HCT116 (cell line): ENCODE measurements at regions not wholly inside any gene's neighbourhood (a gene's known extent, or its start where the extent isn't known, plus 50 kb on each side); places are given as distances from the start of the nearest gene placed in this dataset.

Experiments
- ATAC-seq: fragments of 200-7000 bp; cut with Tn5 transposase; 2 replicates; pipeline ENCODE4 v1.9.1; 2020; ENCODE audit warnings: mild to moderate bottlenecking, moderate library complexity
- BruUV-seq: library from RNA; stranded (reverse); fragments of 400-500 nt; replicated peaks from 2 replicates; lab custom pipeline; 2021; lab: Mats Ljungman, UMichigan
- CTCF ChIA-PET: fragments of 300-600 bp; sonication (Branson Sonifier 250); formaldehyde crosslinking; loops from one replicate; lab custom pipeline; 2021; ENCODE audit warnings: antibody characterized with exemption; lab: Charles Lee
- POLR2A ChIA-PET: fragments of 300-600, 350-600 bp; sonication (Branson Sonifier 250); formaldehyde crosslinking; loops from one replicate; lab custom pipeline; 2021; ENCODE audit warnings: antibody characterized with exemption; lab: Charles Lee
- RAD21 ChIA-PET, 2 experiments: fragments of 300-600 bp; sonication (Branson Sonifier 250); formaldehyde crosslinking; loops; one replicate each; lab custom pipeline; 2023; ENCODE audit warnings: low total read pairs in 2 of 2; ENCODE audit not compliant: uncharacterized antibody in 2 of 2, unreplicated experiment in 2 of 2, low non-redundant PET in 1 of 2; lab: Charles Lee
- DNase-seq: peaks from one replicate; pipeline ENCODE4 v3.0.0-alpha.2; 2010; ENCODE audit warnings: low read depth, low spot score
- H2AFZ ChIP-seq: fragments of 200-600 bp; shearing (Covaris generic), sonication (generic); 2 replicates; pipeline ENCODE4 v1.6.1; 2017; ENCODE audit warnings: low read depth, mixed run types, mixed read lengths, antibody characterized with exemption, low read length; ENCODE audit not compliant: poor library complexity, severe bottlenecking
- H3K27ac ChIP-seq: 2 replicates; pipeline ENCODE4 v1.5.1; 2012; ENCODE audit warnings: low read depth, low read length
- H3K27me3 ChIP-seq: fragments of 200-600 bp; sonication (generic); 2 replicates; pipeline ENCODE4 v1.6.1; 2016; ENCODE audit warnings: mixed run types, low read length, mixed read lengths; ENCODE audit not compliant: insufficient read depth
- H3K36me3 ChIP-seq, 2 experiments: fragments of 200-500 bp in 1 of 2; fragments of 200-600 bp in 1 of 2; sonication (Bioruptor generic) in 1 of 2; sonication (generic) in 1 of 2; 2 replicates each; pipeline versions ENCODE4 v1.5.1 to v1.6.1; 2014 to 2016; ENCODE audit warnings: low read length in 2 of 2, inconsistent platforms in 1 of 2, mixed read lengths in 1 of 2, mixed run types in 1 of 2; ENCODE audit not compliant: insufficient read depth in 2 of 2, control insufficient read depth in 1 of 2
- H3K4me1 ChIP-seq, 2 experiments: fragments of 200-600 bp in 1 of 2; sonication (generic) in 1 of 2; 2 replicates each; pipeline versions ENCODE4 v1.5.1 to v1.6.1; 2012 to 2017; ENCODE audit warnings: low read length in 2 of 2, inconsistent platforms in 1 of 2, mild to moderate bottlenecking in 1 of 2, mixed read lengths in 1 of 2, mixed run types in 1 of 2, moderate library complexity in 1 of 2; ENCODE audit not compliant: insufficient read depth in 2 of 2, control insufficient read depth in 1 of 2
- H3K4me2 ChIP-seq: fragments of 200-600 bp; sonication (generic); 2 replicates; pipeline ENCODE4 v1.6.1; 2017; ENCODE audit warnings: mixed run types, low read length, mixed read lengths
- H3K4me3 ChIP-seq, 2 experiments: fragments of 200-600 bp in 1 of 2; sonication (generic) in 1 of 2; replicated peaks in 1 of 2; 2 replicates each; pipeline ENCODE4 v1.5.1; 2011 to 2016; ENCODE audit warnings: low read length in 2 of 2, control low read depth in 1 of 2, low read depth in 1 of 2, mild to moderate bottlenecking in 1 of 2, mixed read lengths in 1 of 2, mixed run types in 1 of 2
- H3K79me2 ChIP-seq: fragments of 200-600 bp; sonication (generic); 2 replicates; pipeline ENCODE4 v1.6.1; 2017; ENCODE audit warnings: mild to moderate bottlenecking, mixed run types, low read length, moderate library complexity, mixed read lengths; ENCODE audit not compliant: insufficient read depth
- H3K9ac ChIP-seq: fragments of 200-600 bp; sonication (generic); 2 replicates; pipeline ENCODE4 v1.6.1; 2016; ENCODE audit warnings: low read length, mixed read lengths
- H3K9me2 ChIP-seq: fragments of 200-600 bp; sonication (generic), shearing (Covaris generic); 2 replicates; pipeline ENCODE4 v1.6.1; 2017; ENCODE audit warnings: mixed run types, mild to moderate bottlenecking, moderate library complexity; ENCODE audit not compliant: insufficient read depth
- H3K9me3 ChIP-seq, 2 experiments: fragments of 200-500 bp in 1 of 2; fragments of 200-600 bp in 1 of 2; sonication (Bioruptor generic) in 1 of 2; sonication (generic) in 1 of 2; 2 replicates each; pipeline ENCODE4 v1.6.1; 2014 to 2017; ENCODE audit warnings: low read length in 2 of 2, mixed read lengths in 2 of 2, inconsistent platforms in 1 of 2, low read depth in 1 of 2, mild to moderate bottlenecking in 1 of 2, mixed run types in 1 of 2, moderate library complexity in 1 of 2; ENCODE audit not compliant: control insufficient read depth in 1 of 2, insufficient read depth in 1 of 2
- H4K20me1 ChIP-seq: fragments of 200-600 bp; sonication (generic), shearing (Covaris generic); 2 replicates; pipeline ENCODE4 v1.6.1; 2017; ENCODE audit warnings: mixed run types, mild to moderate bottlenecking, moderate library complexity; ENCODE audit not compliant: insufficient read depth
- CEBPB ChIP-seq: IDR thresholded peaks from 2 replicates; pipeline ENCODE4 v1.6.1; 2012; ENCODE audit warnings: low read depth
- EGR1 ChIP-seq: IDR thresholded peaks from 2 replicates; pipeline ENCODE4 v1.6.1; 2012; ENCODE audit warnings: low read depth
- EZH2 ChIP-seq: fragments of 200-600 bp; sonication (generic); IDR thresholded peaks from 2 replicates; pipeline ENCODE4 v1.6.1; 2017; ENCODE audit warnings: antibody characterized with exemption, mixed run types
- EZH2phosphoT487 ChIP-seq: fragments of 200-600 bp; IDR thresholded peaks from 2 replicates; pipeline ENCODE4 v1.6.1; 2018; ENCODE audit warnings: antibody characterized with exemption, borderline replicate concordance
- FOSL1 ChIP-seq: IDR thresholded peaks from 2 replicates; pipeline ENCODE4 v1.6.1; 2012; ENCODE audit warnings: low read depth
- POLR2AphosphoS5 ChIP-seq: IDR thresholded peaks from 2 replicates; pipeline ENCODE4 v1.6.1; 2011; ENCODE audit warnings: mild to moderate bottlenecking, low read depth, low read length, moderate library complexity
- RAD21 ChIP-seq: IDR thresholded peaks from 2 replicates; pipeline ENCODE4 v1.6.1; 2012; ENCODE audit warnings: low read depth, mild to moderate bottlenecking
- ZBTB33 ChIP-seq: IDR thresholded peaks from 2 replicates; pipeline ENCODE4 v1.6.1; 2011; ENCODE audit warnings: mild to moderate bottlenecking, low read length, moderate library complexity; ENCODE audit not compliant: insufficient replicate concordance; ENCODE audit errors: extremely low read depth
- intact Hi-C: fragments of 100-400 bp; cut with micrococcal nuclease; formaldehyde crosslinking; loops from 2 replicates; pipeline ENCODE4 v1.10.0; 2022
- TF ChIP-seq, protein P1 (sequence below): IDR thresholded peaks from 2 replicates; pipeline ENCODE4 v1.6.1; 2012; ENCODE audit warnings: low read depth

DNA sequence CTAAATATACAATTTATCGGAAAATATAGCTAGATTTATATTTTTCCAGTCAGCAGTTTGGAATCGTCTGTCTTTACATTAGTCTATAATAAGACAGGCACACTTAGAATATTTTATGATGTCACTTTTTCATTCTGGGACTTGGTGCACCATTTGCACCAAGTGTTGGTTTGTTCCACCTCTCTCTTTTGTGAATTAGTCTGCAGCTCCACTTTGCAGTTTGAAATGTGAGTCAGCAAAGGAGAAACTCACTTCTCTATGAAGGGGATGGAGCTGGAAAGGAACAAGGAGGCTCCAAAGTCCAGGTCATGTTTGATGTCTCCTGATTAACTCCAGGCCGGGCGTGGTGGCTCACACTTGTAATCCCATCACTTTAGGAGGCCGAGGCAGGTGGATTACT, 63.8 kb upstream of the RTN4 start:
- Histone ChIP-seq H3K4me1 (peaks cover 43 to 74% of the 10 kb centered on the region in 2 experiments), H3K9me3 (no peaks in the 10 kb centered on the region), H3K27ac (no peak overlapping the region), H3K9ac (no peak overlapping the region), H3K79me2 (no peaks in the 10 kb centered on the region), H3K9me2 (no peaks in the 10 kb centered on the region), H3K27me3 (no peaks in the 10 kb centered on the region), H3K4me3 (no peak overlapping the region), H4K20me1 (no peaks in the 10 kb centered on the region), H3K36me3 (no peaks in the 10 kb centered on the region), H2AFZ (no peak overlapping the region), H3K4me2 (no peak overlapping the region)
- RAD21 ChIA-PET: no interaction called here
- ATAC-seq: no peak
- intact Hi-C loops: no loop called here
- TF ChIP-seq EZH2phosphoT487 (no peak), EZH2 (no peak), RAD21 (no peak), POLR2AphosphoS5 (no peak), ZBTB33 (no peak), CEBPB (no peak), FOSL1 (no peak), EGR1 (no peak)
- TF ChIP-seq, protein P1, sequence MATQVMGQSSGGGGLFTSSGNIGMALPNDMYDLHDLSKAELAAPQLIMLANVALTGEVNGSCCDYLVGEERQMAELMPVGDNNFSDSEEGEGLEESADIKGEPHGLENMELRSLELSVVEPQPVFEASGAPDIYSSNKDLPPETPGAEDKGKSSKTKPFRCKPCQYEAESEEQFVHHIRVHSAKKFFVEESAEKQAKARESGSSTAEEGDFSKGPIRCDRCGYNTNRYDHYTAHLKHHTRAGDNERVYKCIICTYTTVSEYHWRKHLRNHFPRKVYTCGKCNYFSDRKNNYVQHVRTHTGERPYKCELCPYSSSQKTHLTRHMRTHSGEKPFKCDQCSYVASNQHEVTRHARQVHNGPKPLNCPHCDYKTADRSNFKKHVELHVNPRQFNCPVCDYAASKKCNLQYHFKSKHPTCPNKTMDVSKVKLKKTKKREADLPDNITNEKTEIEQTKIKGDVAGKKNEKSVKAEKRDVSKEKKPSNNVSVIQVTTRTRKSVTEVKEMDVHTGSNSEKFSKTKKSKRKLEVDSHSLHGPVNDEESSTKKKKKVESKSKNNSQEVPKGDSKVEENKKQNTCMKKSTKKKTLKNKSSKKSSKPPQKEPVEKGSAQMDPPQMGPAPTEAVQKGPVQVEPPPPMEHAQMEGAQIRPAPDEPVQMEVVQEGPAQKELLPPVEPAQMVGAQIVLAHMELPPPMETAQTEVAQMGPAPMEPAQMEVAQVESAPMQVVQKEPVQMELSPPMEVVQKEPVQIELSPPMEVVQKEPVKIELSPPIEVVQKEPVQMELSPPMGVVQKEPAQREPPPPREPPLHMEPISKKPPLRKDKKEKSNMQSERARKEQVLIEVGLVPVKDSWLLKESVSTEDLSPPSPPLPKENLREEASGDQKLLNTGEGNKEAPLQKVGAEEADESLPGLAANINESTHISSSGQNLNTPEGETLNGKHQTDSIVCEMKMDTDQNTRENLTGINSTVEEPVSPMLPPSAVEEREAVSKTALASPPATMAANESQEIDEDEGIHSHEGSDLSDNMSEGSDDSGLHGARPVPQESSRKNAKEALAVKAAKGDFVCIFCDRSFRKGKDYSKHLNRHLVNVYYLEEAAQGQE: no peak
- POLR2A ChIA-PET: interaction anchor here (4.1 kb wide), 1 partner anchor 64 kb away, joined by 38 read pairs; the partner anchor contains the start of gene RTN4
- CTCF ChIA-PET: interaction anchor here (0.6 kb wide), 1 partner anchor 12 kb away, joined by 4 read pairs; no protein-coding TSS in a partner anchor
- BruUV-seq: no TSS peak
- DNase-seq: no peak
